ENCODE measurements at regions not wholly inside any gene's neighbourhood (a gene's known extent, or its start where the extent isn't known, plus 50 kb on each side); places are given as distances from the start of the nearest gene placed in this dataset.
A peak's percentile ranks its signal among the peaks of the same experiment; 100 is the strongest.

GRCh38 chr4:96189761-96190160 lies 349.9 kb downstream of the PDHA2 start:
- DNase-seq, result no peak

GRCh38 chr4:96193061-96193460 lies 353.2 kb downstream of the PDHA2 start:
- no peak for DNase-seq

GRCh38 chr4:96194993-96195392 lies 355.1 kb downstream of the PDHA2 start:
- DNase-seq, result no peak

- no peak for DNase-seq
These were observed 365.4 kb downstream of the PDHA2 start for GRCh38 chr4:96205143-96205936.

GRCh38 chr4:96227515-96227914 lies 387.6 kb downstream of the PDHA2 start:
- DNase-seq, result no peak

- no peak for DNase-seq
These were observed 388.6 kb downstream of the PDHA2 start for GRCh38 chr4:96228463-96228862.

- DNase-seq, result no peak
These were observed 400.1 kb downstream of the PDHA2 start for GRCh38 chr4:96240041-96240440.

- DNase-seq, result no peak
These were observed 401.9 kb downstream of the PDHA2 start for GRCh38 chr4:96241819-96242218.

- DNase-seq, result no peak
These were observed 407.2 kb downstream of the PDHA2 start for GRCh38 chr4:96247096-96247495.

GRCh38 chr4:96248225-96248624 lies 408.3 kb downstream of the PDHA2 start:
- DNase-seq, result no peak

- no peak for DNase-seq
These were observed 420.3 kb downstream of the PDHA2 start for GRCh38 chr4:96260064-96260682.

- no peak for DNase-seq
These were observed 422.2 kb downstream of the PDHA2 start for GRCh38 chr4:96262057-96262456.

- DNase-seq, result no peak
These were observed 423.4 kb downstream of the PDHA2 start for GRCh38 chr4:96263291-96263690.

- no peak for DNase-seq
These were observed 425.1 kb downstream of the PDHA2 start for GRCh38 chr4:96264941-96265463.

GRCh38 chr4:96293806-96294205 lies 453.9 kb downstream of the PDHA2 start:
- peak in 1 of 3 experiments; percentile 29 for DNase-seq

GRCh38 chr4:96295143-96295741 lies 455.3 kb downstream of the PDHA2 start:
- DNase-seq, result no peak

- no peak for DNase-seq
These were observed 461.8 kb downstream of the PDHA2 start for GRCh38 chr4:96301715-96302114.

- DNase-seq, result no peak
These were observed 465.1 kb downstream of the PDHA2 start for GRCh38 chr4:96305030-96305429.

- peak in 1 of 3 experiments; percentile 10 for DNase-seq
These were observed 472.3 kb downstream of the PDHA2 start for GRCh38 chr4:96312046-96312685.

GRCh38 chr4:96315815-96316214 lies 475.9 kb downstream of the PDHA2 start:
- no peak for DNase-seq

- DNase-seq, result no peak
These were observed 476.9 kb downstream of the PDHA2 start for GRCh38 chr4:96316776-96317175.

GRCh38 chr4:96317891-96318290 lies 478.0 kb downstream of the PDHA2 start:
- no peak for DNase-seq

- no peak for DNase-seq
These were observed 487.0 kb downstream of the PDHA2 start for GRCh38 chr4:96326846-96327245.

All from NCI-H1417 (cell line).